NCI-H748 treated with DMSO at 0.1 percent for 48 hours (cell line): ENCODE measurements at regions not wholly inside any gene's neighbourhood (a gene's known extent, or its start where the extent isn't known, plus 50 kb on each side); places are given as distances from the start of the nearest gene placed in this dataset.
"Not testable (repeated sequence)": the region's sequence is repeated elsewhere in the genome, so short reads cannot be mapped to it uniquely, and the experiment has no call there.

Experiments
- DNase-seq: peaks from one replicate; lab custom pipeline; 2025; lab: John Stamatoyannopoulos, UW

DNA sequence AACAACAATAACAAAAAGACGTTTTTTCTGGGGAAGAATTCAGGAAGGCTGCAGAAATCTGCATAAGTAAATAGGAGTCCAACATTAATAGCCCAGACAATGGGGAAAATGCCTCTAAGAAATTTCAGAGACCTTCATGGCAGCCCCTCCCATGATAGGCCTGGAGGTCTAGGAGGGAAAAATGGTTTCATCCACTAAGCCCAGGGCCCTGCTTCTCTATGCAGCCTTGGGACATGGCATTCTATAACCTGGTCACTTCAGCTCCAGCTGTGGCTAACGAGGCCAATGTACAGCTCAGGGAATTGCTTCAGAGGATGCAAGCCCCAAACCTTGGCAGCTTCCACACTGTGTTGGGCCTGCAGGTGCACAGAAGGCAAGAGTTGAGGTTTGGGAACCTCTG is 125.6 kb upstream of the GMNC start:
- no peak for DNase-seq

DNA sequence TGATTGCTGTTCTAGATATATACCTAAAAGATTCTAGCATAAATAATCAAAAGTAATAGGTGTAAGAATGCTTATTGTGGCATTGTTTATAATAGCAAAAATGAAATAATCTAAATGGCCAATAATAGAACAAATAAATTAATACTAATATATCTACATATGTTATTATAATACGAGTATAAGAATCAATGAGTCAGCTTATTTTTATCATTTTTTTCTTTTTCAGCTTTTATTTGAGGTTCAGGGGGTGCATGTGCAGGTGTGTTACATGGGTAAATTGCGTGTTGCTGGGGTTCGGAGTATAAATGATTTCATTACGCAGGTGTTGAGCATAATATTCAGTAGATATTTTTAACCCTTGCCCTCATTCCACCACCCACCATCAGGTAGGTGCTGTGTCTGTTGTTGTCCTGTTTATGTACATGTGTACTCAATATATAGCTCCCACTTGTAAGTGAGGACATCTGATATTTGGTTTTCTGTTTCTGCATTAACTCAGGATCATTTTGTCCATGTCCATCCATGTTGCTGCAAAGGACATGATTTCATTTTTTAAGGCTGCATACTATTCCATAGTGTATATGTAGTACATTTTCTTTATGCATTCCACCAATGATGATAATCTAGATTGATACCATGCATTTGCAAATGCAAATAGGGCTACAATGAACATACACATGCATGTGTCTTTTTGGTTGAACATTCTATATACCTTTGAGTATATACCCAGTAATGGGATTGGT is 122.2 kb upstream of the GMNC start:
- no peak for DNase-seq

DNA sequence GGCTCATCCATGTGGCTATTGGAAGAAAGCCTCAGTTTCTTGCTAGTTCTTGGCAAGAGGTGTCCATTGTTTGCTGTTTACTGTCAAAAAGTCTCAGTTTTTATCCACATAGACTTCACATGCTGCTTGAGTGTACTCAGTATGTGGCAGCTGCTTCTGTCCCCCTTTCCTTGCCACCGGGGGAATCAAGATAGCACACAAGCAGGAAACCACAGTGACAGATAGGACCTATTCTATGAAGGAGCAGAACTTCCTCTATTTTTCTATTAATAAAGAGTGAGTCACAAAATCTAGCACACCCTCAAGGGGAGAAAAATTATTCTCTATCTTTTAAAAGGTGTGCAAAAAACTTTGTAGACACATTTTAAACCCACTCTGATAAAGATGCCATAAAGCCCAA is 121.4 kb upstream of the GMNC start:
- DNase-seq = no peak

DNA sequence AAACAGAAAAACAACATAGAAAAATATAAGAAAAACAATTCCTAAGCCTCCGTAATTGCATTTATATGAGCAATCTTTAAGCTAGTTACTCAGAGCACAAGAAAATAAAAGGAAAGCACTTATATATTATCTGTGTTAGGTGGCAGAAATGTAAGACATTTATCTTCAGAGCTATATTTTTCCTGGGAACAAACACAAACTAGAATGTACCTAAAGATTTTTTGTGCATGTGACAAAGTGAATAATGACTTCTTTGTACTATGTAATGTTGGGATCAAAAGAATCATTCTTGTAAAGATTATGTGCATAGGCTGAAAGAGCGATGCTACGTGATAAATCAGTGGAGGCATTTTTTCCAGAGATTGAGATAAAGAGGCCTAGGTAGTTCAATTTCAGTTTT is 111.3 kb upstream of the GMNC start:
- no peak for DNase-seq

DNA sequence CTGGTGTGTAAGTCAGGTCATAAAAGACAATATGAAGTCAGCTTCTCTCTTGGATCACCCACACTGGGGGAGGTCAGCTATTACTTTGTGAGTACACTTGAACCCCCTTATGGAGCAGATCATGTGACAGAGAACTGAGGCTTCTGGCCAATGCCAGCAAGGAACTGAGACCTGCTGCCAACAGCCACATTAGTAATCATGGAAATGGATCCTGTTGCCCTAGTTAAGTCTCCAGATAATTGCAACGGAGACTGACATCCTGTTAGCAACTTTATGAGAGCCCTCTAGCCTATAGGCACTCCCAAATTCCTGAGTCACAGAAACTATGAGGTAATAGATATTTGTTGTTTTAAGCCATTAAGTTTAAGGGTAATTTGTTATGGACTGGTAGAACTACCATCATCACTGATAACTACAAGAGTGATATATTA is 110.4 kb upstream of the GMNC start:
- DNase-seq = no peak

DNA sequence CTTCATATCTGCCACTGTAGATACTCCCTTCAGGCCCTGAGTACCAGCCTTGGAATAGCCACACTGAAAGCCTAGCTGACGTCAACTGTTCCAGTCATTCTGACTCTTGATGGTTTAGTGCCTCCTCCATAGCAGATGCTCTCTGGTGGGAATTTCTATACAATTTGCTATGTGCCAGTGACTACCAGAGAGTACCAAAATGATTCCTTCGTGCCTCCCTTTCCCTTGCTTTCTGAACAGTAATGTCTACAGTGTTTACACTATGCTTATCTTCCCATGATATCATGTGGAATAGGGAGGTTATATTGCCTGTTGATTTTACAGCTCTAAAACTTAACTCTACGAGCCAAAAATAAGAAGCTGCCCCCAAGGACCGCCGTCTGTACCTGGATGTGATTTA is 109.7 kb upstream of the GMNC start:
- no peak for DNase-seq

DNA sequence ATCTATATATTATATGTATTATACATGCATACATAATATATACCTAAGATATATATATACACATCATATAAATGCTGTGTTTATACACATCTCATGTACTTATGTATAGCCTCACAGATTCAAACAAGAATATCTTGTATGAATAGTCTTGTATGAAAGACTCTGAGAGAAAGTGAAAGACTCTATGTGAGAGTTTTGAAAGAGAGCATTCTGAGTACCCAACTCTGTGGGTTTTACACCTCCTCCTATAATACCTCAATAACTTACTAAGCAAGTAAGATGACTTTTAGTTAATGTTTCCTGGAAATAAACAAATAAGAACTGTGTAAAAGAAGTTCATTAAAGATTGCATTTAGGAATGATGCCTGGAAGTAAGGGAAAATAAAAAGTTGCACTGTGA is 108.1 kb upstream of the GMNC start:
- no peak for DNase-seq

DNA sequence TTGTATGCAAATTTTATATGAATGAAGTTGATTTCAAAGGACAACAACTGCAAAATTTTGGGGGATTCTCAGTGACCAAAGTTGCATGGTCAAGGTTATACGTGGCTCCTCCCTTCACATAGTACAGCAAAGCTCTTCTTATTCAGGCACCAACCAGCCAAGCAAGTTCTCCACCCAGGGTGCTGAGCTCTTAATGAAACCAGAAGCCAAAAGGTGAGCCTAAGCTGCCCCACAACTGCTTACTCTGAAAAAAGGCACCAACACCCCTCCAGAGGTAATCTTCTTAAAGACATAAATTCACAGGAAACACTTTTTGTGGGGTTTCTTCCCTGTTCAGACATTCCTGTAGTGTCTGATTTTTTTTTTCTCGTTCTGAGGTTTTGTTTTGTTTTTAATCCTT is 106.1 kb upstream of the GMNC start:
- no peak for DNase-seq

DNA sequence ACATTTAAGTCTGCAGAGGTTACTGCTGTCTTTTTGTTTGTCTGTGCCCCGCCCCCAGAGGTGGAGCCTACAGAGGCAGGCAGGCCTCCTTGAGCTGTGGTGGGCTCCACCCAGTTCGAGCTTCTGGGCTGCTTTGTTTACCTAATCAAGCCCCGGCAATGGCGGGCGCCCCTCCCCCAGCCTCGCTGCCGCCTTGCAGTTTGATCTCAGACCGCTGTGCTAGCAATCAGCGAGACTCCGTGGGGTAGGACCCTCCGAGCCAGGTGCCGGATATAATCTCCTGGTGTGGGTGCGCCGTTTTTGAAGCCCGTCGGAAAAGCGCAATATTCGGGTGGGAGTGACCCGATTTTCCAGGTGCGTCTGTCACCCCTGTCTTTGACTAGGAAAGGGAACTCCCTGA is 102.4 kb upstream of the GMNC start:
- DNase-seq = not testable (repeated sequence)

DNA sequence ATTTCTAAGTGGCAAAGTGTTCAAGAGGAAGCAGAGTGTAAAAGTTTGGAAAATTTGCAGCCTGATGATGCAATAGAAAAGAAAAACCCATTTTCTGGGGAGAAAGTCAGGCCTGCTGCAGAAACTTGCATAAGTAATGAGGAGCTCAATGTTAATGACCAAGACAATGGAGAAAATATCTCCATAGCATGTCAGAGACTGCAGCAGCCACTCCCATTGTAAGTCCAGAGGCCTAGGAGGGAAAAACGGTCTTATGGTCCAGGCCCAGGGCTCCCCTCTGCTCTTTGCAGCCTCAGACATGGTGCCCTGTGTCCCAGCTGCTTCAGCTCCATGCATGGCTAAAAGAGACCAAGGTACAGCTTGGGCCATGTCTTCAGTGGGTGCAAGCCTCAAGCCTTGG is 96.6 kb upstream of the GMNC start:
- DNase-seq = no peak

DNA sequence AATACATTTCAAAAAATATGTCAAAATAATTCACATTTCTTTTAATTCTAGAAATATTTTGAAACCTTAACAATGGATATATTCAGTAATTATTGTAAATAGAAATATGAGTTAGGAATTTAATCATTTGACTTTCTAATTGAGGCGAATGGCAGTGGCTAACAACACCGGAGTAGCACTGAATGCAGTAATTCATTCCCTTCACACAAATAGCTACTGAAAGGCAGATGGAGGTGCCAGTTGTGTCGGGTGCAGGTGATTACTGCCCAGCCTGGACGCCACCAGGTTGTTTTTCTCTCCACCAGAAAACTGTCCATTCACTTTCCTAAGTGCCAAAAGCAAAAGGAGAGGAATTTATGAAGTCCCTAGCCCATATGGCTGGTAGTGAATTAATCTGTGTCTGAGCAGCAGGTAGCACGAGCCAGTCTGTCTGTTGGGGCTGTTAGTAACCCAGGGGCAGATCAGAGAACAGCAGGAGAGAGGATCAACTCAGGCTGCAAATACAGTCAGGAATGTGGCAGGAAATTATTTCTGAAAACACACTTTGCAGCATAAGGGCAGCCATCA is 79.3 kb upstream of the GMNC start:
- DNase-seq = no peak

DNA sequence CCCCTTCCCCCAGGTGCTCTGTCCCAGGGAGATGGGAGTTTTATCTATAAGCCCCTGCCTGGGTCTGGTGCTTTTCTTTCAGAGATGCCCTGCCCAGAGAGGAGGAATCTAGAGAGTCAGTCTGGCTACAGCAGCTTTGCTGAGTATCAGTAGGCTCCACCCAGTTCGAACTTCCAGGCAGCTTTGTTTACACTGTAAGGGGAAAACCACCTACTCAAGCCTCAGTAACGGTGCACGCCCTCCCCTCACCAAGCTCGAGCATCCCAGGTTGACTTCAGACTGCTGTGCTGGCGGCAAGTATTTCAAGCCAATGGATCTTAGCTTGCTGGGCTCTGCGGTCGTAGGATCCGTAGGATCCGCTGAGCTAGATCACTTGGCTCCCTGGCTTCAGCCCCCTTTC is 72.1 kb upstream of the GMNC start:
- not testable (repeated sequence) for DNase-seq

DNA sequence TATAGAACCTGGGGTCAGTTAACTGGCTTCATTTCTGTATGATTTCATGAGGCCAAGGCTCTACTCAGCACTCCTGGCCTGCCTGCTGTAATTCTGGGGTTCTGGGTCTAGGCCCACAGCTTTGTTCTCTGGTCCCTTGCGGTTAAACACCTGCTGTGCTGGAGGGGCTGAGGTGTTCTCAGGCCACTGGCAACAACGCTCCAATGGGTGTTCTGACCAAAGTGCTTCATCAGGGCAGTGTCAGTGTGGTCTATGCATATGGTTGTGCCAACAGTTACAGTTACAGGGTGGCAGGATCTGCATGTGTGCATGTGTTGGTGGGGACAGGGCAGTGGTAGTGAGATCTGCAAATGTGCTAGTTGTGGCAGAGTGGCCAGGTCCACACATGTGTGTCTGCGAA is 64.1 kb upstream of the GMNC start:
- no peak for DNase-seq

DNA sequence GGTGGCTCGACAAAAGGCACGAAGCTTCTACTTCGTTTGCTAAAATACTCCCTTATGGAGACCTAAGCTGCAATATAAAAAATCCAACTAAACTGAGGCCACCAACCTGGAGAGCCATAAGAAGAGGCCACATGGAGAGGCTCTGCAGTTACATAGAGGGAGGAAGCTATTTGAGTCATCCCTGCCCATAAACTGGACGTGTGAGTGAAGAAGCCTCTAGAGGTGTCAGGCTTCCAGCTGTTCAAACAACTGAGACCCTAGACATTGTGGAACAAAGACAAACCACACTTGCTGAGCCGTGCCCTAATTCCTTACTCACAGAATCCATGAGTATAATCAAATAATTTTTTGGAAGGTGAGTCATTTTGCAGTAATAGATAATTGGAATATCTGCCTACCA is 50.2 kb upstream of the GMNC start:
- DNase-seq = peak; percentile 50
